ENCODE measurements at regions not wholly inside any gene's neighbourhood (a gene's known extent, or its start where the extent isn't known, plus 50 kb on each side); places are given as distances from the start of the nearest gene placed in this dataset.

DNA sequence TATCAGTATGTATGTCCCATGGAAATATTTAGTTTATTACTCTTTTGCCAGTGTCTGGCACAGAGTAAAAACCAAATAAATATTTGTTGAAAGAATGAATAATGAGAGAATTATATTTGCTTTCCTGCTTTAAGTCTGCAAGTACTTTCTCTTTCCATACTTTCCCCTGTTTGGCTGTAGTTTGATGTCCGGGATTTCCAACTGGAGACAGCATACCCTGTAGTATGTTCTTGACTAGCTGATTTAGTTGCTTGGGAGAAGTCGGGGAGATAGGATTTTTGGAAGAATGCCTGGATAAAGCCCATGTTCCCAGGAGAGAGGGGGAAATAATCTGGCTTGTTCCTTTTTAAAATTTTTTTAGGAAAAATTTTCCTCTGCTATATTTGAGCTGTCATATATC lies 516.1 kb downstream of the CCSER2 start:
- intact Hi-C loops (cut with DNase I), result no loop called here
- H3K27ac ChIP-seq (ENCODE audit: low read depth in 2 of 2, low read length in 2 of 2), result no peak overlapping the region

DNA sequence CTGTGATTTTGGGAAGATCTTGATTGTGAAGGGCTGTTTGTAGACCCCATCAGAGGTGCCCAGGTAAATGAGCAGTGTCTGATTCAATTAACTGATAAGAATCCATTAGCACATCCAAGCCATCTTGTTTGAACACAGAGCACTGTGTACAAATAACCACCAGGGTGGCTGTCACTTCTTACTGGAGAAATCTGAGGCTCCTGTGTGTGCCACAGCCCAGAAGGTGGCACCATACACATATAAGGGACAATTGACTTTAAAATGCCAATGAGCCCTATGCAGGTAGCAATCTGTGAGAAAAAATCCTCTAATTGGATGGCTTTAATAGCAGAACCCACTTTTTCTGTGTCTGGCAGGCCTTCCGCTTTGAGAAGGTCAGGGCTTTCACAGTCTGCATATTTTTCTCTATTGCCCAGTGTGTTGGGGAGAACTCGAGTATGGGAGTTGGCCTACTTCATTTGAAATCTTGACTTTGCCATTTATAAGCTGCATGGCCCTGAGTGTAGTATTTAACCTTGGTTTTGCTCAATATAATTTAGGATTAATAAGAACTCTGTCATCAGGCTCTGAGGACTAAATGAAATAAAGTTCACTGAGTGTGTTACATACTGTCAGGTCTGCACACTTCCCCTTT lies 517.4 kb downstream of the CCSER2 start:
- Histone ChIP-seq H3K4me3 (ENCODE audit: low read length in 3 of 3) (no peak overlapping the region), H3K27me3 (ENCODE audit: control insufficient read depth, insufficient read depth, low read length) (no peaks in the 10 kb centered on the region), H3K27ac (ENCODE audit: low read depth in 2 of 2, low read length in 2 of 2) (no peak overlapping the region), H3K9me3 (ENCODE audit: control insufficient read depth in 2 of 3, insufficient read depth in 1 of 3, low read length in 3 of 3) (no peaks in the 10 kb centered on the region), H3K9ac (ENCODE audit: low read length in 3 of 3) (no peak overlapping the region), H3K36me3 (ENCODE audit: control insufficient read depth in 2 of 3, insufficient read depth in 3 of 3, low read length in 3 of 3) (no peaks in the 10 kb centered on the region), H3K4me1 (ENCODE audit: control insufficient read depth in 2 of 3, insufficient read depth in 2 of 3, low read depth in 1 of 3, low read length in 3 of 3) (no peaks in the 10 kb centered on the region)
- intact Hi-C loops (cut with DNase I), result no loop called here
- TF ChIP-seq, protein P1, sequence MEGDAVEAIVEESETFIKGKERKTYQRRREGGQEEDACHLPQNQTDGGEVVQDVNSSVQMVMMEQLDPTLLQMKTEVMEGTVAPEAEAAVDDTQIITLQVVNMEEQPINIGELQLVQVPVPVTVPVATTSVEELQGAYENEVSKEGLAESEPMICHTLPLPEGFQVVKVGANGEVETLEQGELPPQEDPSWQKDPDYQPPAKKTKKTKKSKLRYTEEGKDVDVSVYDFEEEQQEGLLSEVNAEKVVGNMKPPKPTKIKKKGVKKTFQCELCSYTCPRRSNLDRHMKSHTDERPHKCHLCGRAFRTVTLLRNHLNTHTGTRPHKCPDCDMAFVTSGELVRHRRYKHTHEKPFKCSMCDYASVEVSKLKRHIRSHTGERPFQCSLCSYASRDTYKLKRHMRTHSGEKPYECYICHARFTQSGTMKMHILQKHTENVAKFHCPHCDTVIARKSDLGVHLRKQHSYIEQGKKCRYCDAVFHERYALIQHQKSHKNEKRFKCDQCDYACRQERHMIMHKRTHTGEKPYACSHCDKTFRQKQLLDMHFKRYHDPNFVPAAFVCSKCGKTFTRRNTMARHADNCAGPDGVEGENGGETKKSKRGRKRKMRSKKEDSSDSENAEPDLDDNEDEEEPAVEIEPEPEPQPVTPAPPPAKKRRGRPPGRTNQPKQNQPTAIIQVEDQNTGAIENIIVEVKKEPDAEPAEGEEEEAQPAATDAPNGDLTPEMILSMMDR (IDR thresholded peaks at IDR 0.05; ENCODE audit: borderline replicate concordance, extremely low read depth, insufficient read depth), result peak; percentile 3
- DNase-seq, result peak in 2 of 5 donors; percentile 43 to 52
- FAIRE-seq, result no peak

More for the DNA sequence above, 516.1 kb downstream of the CCSER2 start:
- peak in 1 of 5 donors; percentile 43 for DNase-seq
- Histone ChIP-seq H3K4me1 (ENCODE audit: control insufficient read depth in 2 of 3, insufficient read depth in 2 of 3, low read depth in 1 of 3, low read length in 3 of 3) (no peaks in the 10 kb centered on the region), H3K27me3 (ENCODE audit: control insufficient read depth, insufficient read depth, low read length) (no peaks in the 10 kb centered on the region), H3K9me3 (ENCODE audit: control insufficient read depth in 2 of 3, insufficient read depth in 1 of 3, low read length in 3 of 3) (no peaks in the 10 kb centered on the region), H3K4me3 (ENCODE audit: low read length in 3 of 3) (no peak overlapping the region), H3K36me3 (ENCODE audit: control insufficient read depth in 2 of 3, insufficient read depth in 3 of 3, low read length in 3 of 3) (no peaks in the 10 kb centered on the region), H3K9ac (ENCODE audit: low read length in 3 of 3) (no peak overlapping the region)
- FAIRE-seq, result no peak
- TF ChIP-seq, protein P1 (IDR thresholded peaks at IDR 0.05; ENCODE audit: borderline replicate concordance, extremely low read depth, insufficient read depth), result no peak

DNA sequence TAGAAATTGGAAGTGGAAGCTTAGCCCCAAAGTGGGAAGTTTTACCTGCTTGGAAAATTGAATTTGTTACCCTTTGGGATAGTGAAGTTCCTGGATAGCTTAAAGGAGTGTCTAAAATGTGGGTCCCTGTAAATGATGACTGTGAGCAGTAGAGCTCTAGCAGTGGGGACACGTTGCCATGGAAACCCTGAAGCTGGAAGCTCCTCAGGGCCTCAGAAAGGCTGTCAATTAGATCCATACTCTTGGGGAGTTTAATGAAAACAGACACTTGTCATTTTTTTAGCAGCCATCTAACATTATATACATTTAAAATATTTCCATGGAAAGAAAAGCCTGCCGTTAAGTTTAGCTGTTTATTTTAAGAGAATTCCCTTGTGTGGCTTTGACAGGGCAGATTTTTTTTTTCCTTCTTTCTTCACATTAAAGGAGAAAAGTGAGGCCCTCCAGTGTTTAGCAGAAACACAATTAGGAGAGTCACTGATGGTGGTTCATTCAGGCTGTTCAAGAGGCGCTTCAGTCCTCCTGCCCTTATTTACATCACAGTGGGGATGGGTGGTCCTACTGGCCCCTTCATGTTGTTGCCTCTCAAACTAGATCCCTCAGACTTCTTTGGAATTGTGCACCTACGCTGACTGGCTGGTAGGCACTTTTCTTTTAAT lies 518.4 kb downstream of the CCSER2 start:
- TF ChIP-seq, protein P1 (IDR thresholded peaks at IDR 0.05; ENCODE audit: borderline replicate concordance, extremely low read depth, insufficient read depth), result no peak
- H3K27ac ChIP-seq (ENCODE audit: low read depth in 2 of 2, low read length in 2 of 2), result no peak overlapping the region
- DNase-seq (no peak), FAIRE-seq (no peak)
- no peaks in the 10 kb centered on the region for H3K36me3 ChIP-seq (ENCODE audit: control insufficient read depth in 2 of 3, insufficient read depth in 3 of 3, low read length in 3 of 3)
- no peaks in the 10 kb centered on the region for H3K4me1 ChIP-seq (ENCODE audit: control insufficient read depth in 2 of 3, insufficient read depth in 2 of 3, low read depth in 1 of 3, low read length in 3 of 3)
- intact Hi-C loops (cut with DNase I), result no loop called here
- H3K27me3 ChIP-seq (ENCODE audit: control insufficient read depth, insufficient read depth, low read length), result no peaks in the 10 kb centered on the region
- no peak overlapping the region for H3K4me3 ChIP-seq (ENCODE audit: low read length in 3 of 3)
- H3K9me3 ChIP-seq (ENCODE audit: control insufficient read depth in 2 of 3, insufficient read depth in 1 of 3, low read length in 3 of 3), result no peaks in the 10 kb centered on the region
- H3K9ac ChIP-seq (ENCODE audit: low read length in 3 of 3), result no peak overlapping the region

Data from kidney (tissue), 13 donors.